GM12872 (cell line): ENCODE measurements at regions not wholly inside any gene's neighbourhood (a gene's known extent, or its start where the extent isn't known, plus 50 kb on each side); places are given as distances from the start of the nearest gene placed in this dataset.

Source experiments
- CTCF ChIP-seq: IDR thresholded peaks from 3 replicates; pipeline ENCODE4 v1.5.1; 2011; ENCODE audit warnings: low read depth, mild to moderate bottlenecking, low read length, moderate library complexity; ENCODE audit not compliant: insufficient read depth

GRCh38 chr19:28351761-28352160 lies 861.2 kb downstream of the UQCRFS1 start:
- no peak for TF ChIP-seq CTCF

- TF ChIP-seq CTCF, result no peak
Observed at GRCh38 chr19:28350673-28351072, 862.3 kb downstream of the UQCRFS1 start.

- no peak for TF ChIP-seq CTCF
Observed at GRCh38 chr19:28350037-28350436, 862.9 kb downstream of the UQCRFS1 start.

GRCh38 chr19:28349604-28350003 lies 863.3 kb downstream of the UQCRFS1 start:
- no peak for TF ChIP-seq CTCF

GRCh38 chr19:28345811-28346210 lies 867.1 kb downstream of the UQCRFS1 start:
- TF ChIP-seq CTCF, result no peak

- TF ChIP-seq CTCF, result no peak
Observed at GRCh38 chr19:28341810-28342350, 871.1 kb downstream of the UQCRFS1 start.

GRCh38 chr19:28334419-28334818 lies 878.5 kb downstream of the UQCRFS1 start:
- no peak for TF ChIP-seq CTCF
